ENCODE measurements at regions not wholly inside any gene's neighbourhood (a gene's known extent, or its start where the extent isn't known, plus 50 kb on each side); places are given as distances from the start of the nearest gene placed in this dataset.

- DNase-seq (ENCODE audit: low spot score) = no peak
- no peak for ATAC-seq
These were observed 465.9 kb downstream of the BCAT1 start for GRCh38 chr12:24482882-24483604.

- no peak for ATAC-seq
- DNase-seq (ENCODE audit: low spot score) = no peak
These were observed 466.9 kb downstream of the BCAT1 start for GRCh38 chr12:24482044-24482443.

- DNase-seq (ENCODE audit: low spot score) (no peak), ATAC-seq (no peak)
These were observed 468.0 kb downstream of the BCAT1 start for GRCh38 chr12:24480766-24481449.

GRCh38 chr12:24479131-24479530, 469.8 kb downstream of the BCAT1 start:
- ATAC-seq = no peak
- DNase-seq (ENCODE audit: low spot score) = no peak

- ATAC-seq = no peak
These were observed 470.6 kb downstream of the BCAT1 start for GRCh38 chr12:24478254-24478653.

GRCh38 chr12:24476310-24476709, 472.6 kb downstream of the BCAT1 start:
- ATAC-seq (peak; percentile 88), DNase-seq (ENCODE audit: low spot score) (no peak)

More at GRCh38 chr12:24478254-24478653, 470.6 kb downstream of the BCAT1 start:
- DNase-seq (ENCODE audit: low spot score) = no peak

GRCh38 chr12:24475337-24475736, 473.6 kb downstream of the BCAT1 start:
- no peak for DNase-seq (ENCODE audit: low spot score)
- peak; percentile 72 for ATAC-seq

- DNase-seq (ENCODE audit: low spot score) (no peak), ATAC-seq (no peak)
These were observed 475.8 kb downstream of the BCAT1 start for GRCh38 chr12:24473097-24473496.

GRCh38 chr12:24470050-24470449, 478.9 kb downstream of the BCAT1 start:
- ATAC-seq (peak; percentile 55), DNase-seq (ENCODE audit: low spot score) (no peak)

- ATAC-seq = no peak
- no peak for DNase-seq (ENCODE audit: low spot score)
These were observed 479.8 kb downstream of the BCAT1 start for GRCh38 chr12:24469089-24469488.

- ATAC-seq = no peak
- DNase-seq (ENCODE audit: low spot score) = no peak
These were observed 481.7 kb downstream of the BCAT1 start for GRCh38 chr12:24467226-24467625.

- no peak for DNase-seq (ENCODE audit: low spot score)
These were observed 485.5 kb downstream of the BCAT1 start for GRCh38 chr12:24463375-24463774.

GRCh38 chr12:24462946-24463345, 486.0 kb downstream of the BCAT1 start:
- ATAC-seq = no peak
- DNase-seq (ENCODE audit: low spot score) = no peak

More at GRCh38 chr12:24463375-24463774, 485.5 kb downstream of the BCAT1 start:
- no peak for ATAC-seq

GRCh38 chr12:24460506-24460905, 488.4 kb downstream of the BCAT1 start:
- ATAC-seq = no peak
- no peak for DNase-seq (ENCODE audit: low spot score)

GRCh38 chr12:24460099-24460498, 488.8 kb downstream of the BCAT1 start:
- DNase-seq (ENCODE audit: low spot score) (no peak), ATAC-seq (no peak)

- DNase-seq (ENCODE audit: low spot score) (no peak), ATAC-seq (no peak)
These were observed 493.1 kb downstream of the BCAT1 start for GRCh38 chr12:24455811-24456210.

GRCh38 chr12:24447678-24448077, 498.2 kb upstream of the SOX5 start:
- no peak for DNase-seq (ENCODE audit: low spot score)
- ATAC-seq = no peak

- ATAC-seq (no peak), DNase-seq (ENCODE audit: low spot score) (no peak)
These were observed 496.8 kb upstream of the SOX5 start for GRCh38 chr12:24446287-24446686.

GRCh38 chr12:24444634-24445033, 495.2 kb upstream of the SOX5 start:
- no peak for ATAC-seq
- no peak for DNase-seq (ENCODE audit: low spot score)

- no peak for DNase-seq (ENCODE audit: low spot score)
- ATAC-seq = no peak
These were observed 492.0 kb upstream of the SOX5 start for GRCh38 chr12:24441458-24441857.

- DNase-seq (ENCODE audit: low spot score) = no peak
- ATAC-seq = no peak
These were observed 487.2 kb upstream of the SOX5 start for GRCh38 chr12:24436667-24437066.

- DNase-seq (ENCODE audit: low spot score) (no peak), ATAC-seq (no peak)
These were observed 482.4 kb upstream of the SOX5 start for GRCh38 chr12:24431872-24432271.

GRCh38 chr12:24427776-24428175, 478.3 kb upstream of the SOX5 start:
- no peak for DNase-seq (ENCODE audit: low spot score)
- ATAC-seq = peak; percentile 85
